ENCODE measurements at regions not wholly inside any gene's neighbourhood (a gene's known extent, or its start where the extent isn't known, plus 50 kb on each side); places are given as distances from the start of the nearest gene placed in this dataset.

GRCh38 chr17:52790359-52790955, 631.9 kb upstream of the CA10 start:
- no peak for TF ChIP-seq SIN3A (IDR thresholded peaks at IDR 0.05; ENCODE audit: low read depth)
- TF ChIP-seq CTCF (IDR thresholded peaks at IDR 0.05 in 2 of 3, conservative IDR thresholded peaks at IDR 0.05 in 1 of 3; ENCODE audit: borderline replicate concordance in 1 of 3, insufficient read depth in 1 of 3, low read depth in 2 of 3, low read length in 2 of 3) = no peak

Data from HCT116 (cell line).